ENCODE measurements at regions not wholly inside any gene's neighbourhood (a gene's known extent, or its start where the extent isn't known, plus 50 kb on each side); places are given as distances from the start of the nearest gene placed in this dataset.
A peak's percentile ranks its signal among the peaks of the same experiment; 100 is the strongest.

GRCh38 chr22:34111210-34111824, 191.0 kb upstream of the LARGE1 start:
- Mint-ChIP-seq H3K36me3 (ENCODE audit: low read depth) (no peaks in the 10 kb centered on the region), H3K9me3 (no peaks in the 10 kb centered on the region), H3K27me3 (no peaks in the 10 kb centered on the region), H3K4me1 (ENCODE audit: low read depth) (no peaks in the 10 kb centered on the region), H3K4me3 (no peak overlapping the region), H3K27ac (no peak overlapping the region)
- ATAC-seq (no peak), DNase-seq (peak; percentile 9)
- TF ChIP-seq CTCF (IDR thresholded peaks at IDR 0.05): peak; percentile 68
- POLR2A ChIA-PET: no interaction called here
- intact Hi-C loops (cut with micrococcal nuclease): no loop called here
- CTCF ChIA-PET: interaction anchor here (0.9 to 1.4 kb wide), 3 partner anchors 15 to 27 kb away, joined by 3 to 4 read pairs (median 3); no protein-coding TSS in a partner anchor

GRCh38 chr22:34113381-34113780, 193.1 kb upstream of the LARGE1 start:
- no peak for TF ChIP-seq CTCF (IDR thresholded peaks at IDR 0.05)
- no peak for ATAC-seq
- H3K4me3 Mint-ChIP-seq: no peak overlapping the region

GRCh38 chr22:34114406-34114805, 194.1 kb upstream of the LARGE1 start:
- no peaks in the 10 kb centered on the region for H3K36me3 Mint-ChIP-seq (ENCODE audit: low read depth)
- H3K27me3 Mint-ChIP-seq: no peaks in the 10 kb centered on the region
- CTCF ChIA-PET: interaction anchor here (0.9 kb wide), 1 partner anchor 8 kb away, joined by 3 read pairs; no protein-coding TSS in a partner anchor
- H3K27ac Mint-ChIP-seq: no peak overlapping the region
- peaks cover 2% of the 10 kb centered on the region for H3K9me3 Mint-ChIP-seq
- H3K4me3 Mint-ChIP-seq: no peak overlapping the region
- intact Hi-C loops (cut with micrococcal nuclease): no loop called here
- ATAC-seq (no peak), DNase-seq (no peak)
- POLR2A ChIA-PET: no interaction called here
- TF ChIP-seq CTCF (IDR thresholded peaks at IDR 0.05): no peak
- no peaks in the 10 kb centered on the region for H3K4me1 Mint-ChIP-seq (ENCODE audit: low read depth)

More at GRCh38 chr22:34113381-34113780, 193.1 kb upstream of the LARGE1 start:
- Mint-ChIP-seq H3K27me3 (no peaks in the 10 kb centered on the region), H3K9me3 (no peaks in the 10 kb centered on the region), H3K36me3 (ENCODE audit: low read depth) (no peaks in the 10 kb centered on the region), H3K27ac (no peak overlapping the region), H3K4me1 (ENCODE audit: low read depth) (no peaks in the 10 kb centered on the region)
- POLR2A ChIA-PET: interaction anchor here (0.7 kb wide), 1 partner anchor 161 kb away, joined by 3 read pairs; no protein-coding TSS in a partner anchor
- CTCF ChIA-PET: no interaction called here
- intact Hi-C loops (cut with micrococcal nuclease): no loop called here
- no peak for DNase-seq

- Mint-ChIP-seq H3K4me3 (no peak overlapping the region), H3K9me3 (peaks cover 2% of the 10 kb centered on the region), H3K4me1 (ENCODE audit: low read depth) (no peaks in the 10 kb centered on the region), H3K27me3 (no peaks in the 10 kb centered on the region), H3K36me3 (ENCODE audit: low read depth) (no peaks in the 10 kb centered on the region), H3K27ac (no peak overlapping the region)
- no peak for TF ChIP-seq CTCF (IDR thresholded peaks at IDR 0.05)
- no peak for ATAC-seq
- ChIA-PET POLR2A (no interaction called here), CTCF (no interaction called here)
- no peak for DNase-seq
- intact Hi-C loops (cut with micrococcal nuclease): no loop called here
Observed at GRCh38 chr22:34115722-34116121, 195.4 kb upstream of the LARGE1 start.

- ChIA-PET CTCF (no interaction called here), POLR2A (no interaction called here)
- Mint-ChIP-seq H3K9me3 (peaks cover 2% of the 10 kb centered on the region), H3K4me1 (ENCODE audit: low read depth) (no peaks in the 10 kb centered on the region), H3K27ac (no peak overlapping the region), H3K36me3 (ENCODE audit: low read depth) (no peaks in the 10 kb centered on the region), H3K4me3 (no peak overlapping the region), H3K27me3 (no peaks in the 10 kb centered on the region)
- no peak for DNase-seq
- ATAC-seq: no peak
- no peak for TF ChIP-seq CTCF (IDR thresholded peaks at IDR 0.05)
- intact Hi-C loops (cut with micrococcal nuclease): no loop called here
Observed at GRCh38 chr22:34116126-34116525, 195.8 kb upstream of the LARGE1 start.
